GM12875 (cell line): ENCODE measurements at regions not wholly inside any gene's neighbourhood (a gene's known extent, or its start where the extent isn't known, plus 50 kb on each side); places are given as distances from the start of the nearest gene placed in this dataset.
A peak's percentile ranks its signal among the peaks of the same experiment; 100 is the strongest.

Experiments used
- H3K4me3 ChIP-seq: one replicate; pipeline ENCODE4 v1.5.1; 2011; ENCODE audit warnings: low read depth, low read length, control low read depth
- CTCF ChIP-seq: IDR thresholded peaks from 2 replicates; pipeline ENCODE4 v1.5.1; 2011; ENCODE audit warnings: low read depth, mild to moderate bottlenecking, control low read depth, inconsistent platforms, low read length, moderate library complexity, borderline replicate concordance; ENCODE audit not compliant: insufficient read depth

GRCh38 chr2:35989040-35989439 is 366.5 kb upstream of the CRIM1 start:
- H3K4me3 ChIP-seq, result no peak overlapping the region
- TF ChIP-seq CTCF, result no peak

GRCh38 chr2:35986871-35987270 is 368.7 kb upstream of the CRIM1 start:
- no peak overlapping the region for H3K4me3 ChIP-seq
- TF ChIP-seq CTCF, result no peak

- TF ChIP-seq CTCF, result no peak
- H3K4me3 ChIP-seq, result no peak overlapping the region
Measured at GRCh38 chr2:35978218-35978617, 377.4 kb upstream of the CRIM1 start.

GRCh38 chr2:35976611-35977010 is 379.0 kb upstream of the CRIM1 start:
- no peak overlapping the region for H3K4me3 ChIP-seq
- no peak for TF ChIP-seq CTCF

- no peak for TF ChIP-seq CTCF
Measured at GRCh38 chr2:35973737-35974132, 381.8 kb upstream of the CRIM1 start.

GRCh38 chr2:35973132-35973736 is 382.3 kb upstream of the CRIM1 start:
- TF ChIP-seq CTCF, result peak; percentile 57
- H3K4me3 ChIP-seq, result no peak overlapping the region

More at GRCh38 chr2:35973737-35974132, 381.8 kb upstream of the CRIM1 start:
- no peak overlapping the region for H3K4me3 ChIP-seq

GRCh38 chr2:35963824-35964223 is 391.8 kb upstream of the CRIM1 start:
- TF ChIP-seq CTCF, result no peak
- no peak overlapping the region for H3K4me3 ChIP-seq
